GM19467 (cell line): ENCODE measurements at regions not wholly inside any gene's neighbourhood (a gene's known extent, or its start where the extent isn't known, plus 50 kb on each side); places are given as distances from the start of the nearest gene placed in this dataset.

Source experiments
- ATAC-seq: cut with Tn5 transposase; IDR thresholded peaks from one replicate; pipeline ENCODE4 v1.9.1; 2021; ENCODE audit warnings: mild to moderate bottlenecking, moderate library complexity; ENCODE audit not compliant: unreplicated experiment

DNA sequence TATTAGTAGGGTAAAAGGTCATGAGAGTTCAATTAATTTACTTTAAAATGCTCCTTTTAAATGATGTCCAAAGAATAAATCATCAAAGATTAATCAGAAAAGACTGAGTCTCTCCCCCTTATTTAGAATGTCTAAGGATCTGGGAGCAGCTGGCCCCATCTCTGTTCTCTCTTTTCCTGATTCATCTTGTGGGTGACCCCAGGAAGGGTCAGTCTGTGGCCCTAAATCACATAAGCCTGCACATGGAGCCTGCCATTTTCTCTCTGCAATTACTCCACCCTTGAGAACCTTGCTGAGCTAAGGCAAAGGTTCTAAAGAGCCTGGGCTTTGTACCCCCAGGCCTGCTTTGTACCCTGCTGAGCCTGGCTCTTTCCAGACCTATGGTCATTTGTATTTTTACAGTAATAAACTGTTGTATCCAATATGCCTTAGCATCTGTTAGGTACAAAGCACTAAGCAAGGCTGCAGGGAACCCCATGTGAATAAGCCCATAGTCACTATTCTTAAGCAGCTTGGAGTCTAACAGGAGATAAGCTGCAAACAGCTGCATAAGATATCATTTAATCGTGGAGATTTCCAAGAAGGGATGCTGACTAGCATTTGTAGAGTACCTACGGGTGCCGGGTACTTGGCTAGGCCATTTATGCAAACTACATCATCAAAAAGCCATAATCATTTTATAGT is 431.0 kb upstream of the MARCKS start:
- no peak for ATAC-seq

GRCh38 chr6:113427617-113428016 is 429.5 kb upstream of the MARCKS start:
- ATAC-seq = no peak

GRCh38 chr6:113428702-113429101 is 428.4 kb upstream of the MARCKS start:
- no peak for ATAC-seq

GRCh38 chr6:113432521-113433334 is 424.4 kb upstream of the MARCKS start:
- ATAC-seq = no peak

GRCh38 chr6:113433335-113433991 is 423.7 kb upstream of the MARCKS start:
- no peak for ATAC-seq

DNA sequence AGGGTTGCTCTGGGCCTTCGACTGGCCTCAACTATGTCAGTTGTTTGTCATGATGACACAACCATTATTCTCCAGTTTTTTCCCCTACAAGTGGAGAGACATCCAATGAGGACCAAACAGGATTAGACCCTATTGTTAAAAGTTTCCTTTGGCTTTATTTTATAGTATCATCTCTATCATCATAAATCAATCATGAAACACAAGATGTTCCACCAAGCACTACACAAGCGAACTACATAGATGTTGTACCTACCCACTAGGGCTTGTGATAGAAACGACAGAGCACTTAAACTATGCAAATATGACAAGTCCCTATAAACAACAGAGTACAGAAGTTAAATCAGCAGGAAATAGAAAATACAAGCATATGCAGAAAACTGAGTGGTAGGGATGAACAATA is 422.5 kb upstream of the MARCKS start:
- no peak for ATAC-seq

DNA sequence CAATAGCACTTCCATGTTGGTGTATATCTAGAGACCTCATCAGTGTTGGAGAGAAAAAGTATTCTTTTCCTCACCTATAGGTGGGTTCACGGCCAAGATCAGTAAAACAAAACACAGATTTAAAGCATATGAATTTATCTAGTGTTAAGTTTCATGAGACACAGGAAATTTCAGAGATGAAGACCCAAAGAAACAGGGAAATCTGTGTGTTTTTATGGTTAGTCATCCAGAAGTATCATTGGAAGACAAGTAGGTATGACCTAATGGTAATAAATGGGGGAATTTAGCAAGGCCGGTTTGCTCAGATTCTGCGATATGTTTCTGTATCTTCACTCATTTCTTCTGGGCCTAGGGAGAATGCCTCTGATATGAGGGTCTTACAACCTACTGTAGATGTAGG is 419.6 kb upstream of the MARCKS start:
- ATAC-seq = no peak

DNA sequence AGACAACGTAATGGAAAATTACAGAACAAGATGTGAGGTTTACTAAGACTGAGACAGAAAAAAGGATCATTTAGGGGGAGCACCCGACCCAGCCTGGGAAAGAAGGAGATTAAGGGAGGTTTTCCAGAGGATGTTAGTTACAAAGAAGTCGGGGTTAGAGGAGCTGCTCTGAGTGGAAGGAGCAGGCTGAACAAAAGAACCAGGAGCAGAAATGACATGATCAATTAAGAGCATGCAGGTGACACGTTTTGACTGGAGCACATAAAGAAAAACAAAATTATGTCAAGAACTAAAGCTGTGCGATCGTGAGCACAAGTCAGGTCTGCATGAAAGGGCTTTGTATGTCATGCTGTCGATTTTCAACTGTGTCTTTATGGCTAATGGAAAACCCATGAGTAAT is 417.3 kb upstream of the MARCKS start:
- ATAC-seq = no peak

DNA sequence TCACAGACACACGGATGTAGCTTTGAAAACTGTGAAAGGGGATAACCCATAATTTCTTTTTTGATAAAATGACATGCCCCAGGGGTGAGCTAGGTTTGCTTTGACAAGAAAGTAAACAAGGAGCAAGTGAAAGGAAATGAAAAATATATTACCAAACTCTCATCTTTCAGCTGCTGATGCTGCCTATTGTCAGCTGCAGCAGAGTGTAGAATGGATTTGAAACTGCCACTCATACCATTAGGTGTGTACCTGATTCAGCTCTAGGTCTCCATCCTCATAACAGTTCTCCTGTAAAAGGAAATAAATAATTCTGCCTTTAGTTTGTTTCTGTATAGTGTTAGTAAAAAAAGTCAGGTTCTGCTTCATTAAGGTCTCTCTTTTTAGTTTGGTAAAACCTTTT is 415.1 kb upstream of the MARCKS start:
- no peak for ATAC-seq

GRCh38 chr6:113445201-113445600 is 411.9 kb upstream of the MARCKS start:
- ATAC-seq = no peak

DNA sequence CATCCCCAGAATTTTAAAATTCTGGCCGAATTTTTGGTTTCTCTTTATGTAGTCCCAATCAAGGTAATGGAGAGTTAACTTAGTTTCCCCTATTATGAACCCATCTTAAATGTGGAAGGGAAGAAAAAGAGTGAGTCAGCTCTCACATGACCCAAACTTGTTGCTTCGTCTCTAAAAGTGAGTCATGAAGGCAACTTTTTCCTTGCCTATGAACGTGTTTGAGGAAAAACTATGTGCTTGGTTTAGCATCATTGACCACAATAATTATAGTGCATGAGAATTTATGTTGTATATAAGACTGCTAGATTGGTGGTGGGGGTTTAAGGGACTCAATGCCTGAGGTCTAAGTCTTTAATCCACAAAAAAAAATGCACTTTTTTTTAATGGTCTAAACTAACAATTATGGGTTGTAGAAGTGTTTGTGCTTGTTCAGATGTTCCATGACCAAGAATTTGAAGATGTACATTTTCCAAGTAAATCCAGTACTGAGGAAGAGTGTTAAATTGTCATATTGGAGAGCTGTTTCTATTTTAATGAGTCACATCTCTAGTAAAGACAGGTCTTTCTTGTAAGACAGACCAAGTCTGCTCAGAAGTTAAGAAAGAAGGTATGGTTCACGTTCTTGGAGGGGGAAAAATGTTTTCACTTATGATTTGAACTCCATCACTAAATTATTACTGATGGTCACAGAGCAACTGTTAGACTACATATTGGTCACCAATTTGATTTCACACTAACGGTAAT is 409.9 kb upstream of the MARCKS start:
- no peak for ATAC-seq

- no peak for ATAC-seq
Measured at GRCh38 chr6:113449051-113449450, 408.1 kb upstream of the MARCKS start.

GRCh38 chr6:113450061-113450465 is 407.1 kb upstream of the MARCKS start:
- ATAC-seq = no peak

DNA sequence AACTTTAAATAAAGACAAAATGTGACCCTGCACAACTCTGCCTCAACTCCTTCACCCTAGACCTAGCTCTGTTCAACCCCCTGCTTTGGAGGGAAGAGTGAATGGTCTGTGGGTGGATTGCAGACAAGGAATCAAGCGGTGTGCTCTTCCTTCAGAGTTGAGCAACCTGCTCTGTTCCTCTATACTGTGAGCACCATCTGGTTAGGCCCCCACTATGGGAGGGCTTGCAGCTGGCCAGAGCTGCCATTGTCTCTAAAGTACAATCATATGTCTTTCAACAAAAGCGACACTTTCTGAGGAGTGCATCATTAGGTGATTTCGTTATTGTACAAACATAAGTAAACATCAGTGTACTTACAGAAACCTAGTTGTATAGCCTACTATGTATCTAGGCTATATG is 406.1 kb upstream of the MARCKS start:
- no peak for ATAC-seq

DNA sequence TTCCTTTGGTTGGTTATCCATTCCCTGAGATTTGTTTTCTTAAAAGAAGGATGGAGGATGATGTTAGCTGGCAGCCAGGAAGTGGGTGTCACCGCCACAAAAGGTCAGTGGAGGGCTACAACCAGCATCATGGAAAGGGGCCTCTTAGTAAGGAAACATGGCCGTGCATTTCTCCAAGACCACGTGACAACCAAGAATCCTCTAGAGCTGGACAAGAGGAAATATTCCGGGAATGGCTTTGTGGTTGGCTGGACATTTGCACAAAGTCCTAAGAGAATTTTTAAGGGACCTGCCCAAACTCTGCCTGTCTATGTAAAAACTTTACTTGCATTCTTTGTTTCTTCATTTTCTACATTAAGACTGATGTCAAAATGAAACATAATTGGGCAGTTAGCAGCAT is 399.9 kb upstream of the MARCKS start:
- no peak for ATAC-seq

GRCh38 chr6:113457751-113458150 is 399.4 kb upstream of the MARCKS start:
- no peak for ATAC-seq

GRCh38 chr6:113458368-113459010 is 398.7 kb upstream of the MARCKS start:
- no peak for ATAC-seq

- ATAC-seq = no peak
Measured at GRCh38 chr6:113461153-113461932, 395.8 kb upstream of the MARCKS start.

GRCh38 chr6:113464536-113464935 is 392.6 kb upstream of the MARCKS start:
- ATAC-seq = no peak

DNA sequence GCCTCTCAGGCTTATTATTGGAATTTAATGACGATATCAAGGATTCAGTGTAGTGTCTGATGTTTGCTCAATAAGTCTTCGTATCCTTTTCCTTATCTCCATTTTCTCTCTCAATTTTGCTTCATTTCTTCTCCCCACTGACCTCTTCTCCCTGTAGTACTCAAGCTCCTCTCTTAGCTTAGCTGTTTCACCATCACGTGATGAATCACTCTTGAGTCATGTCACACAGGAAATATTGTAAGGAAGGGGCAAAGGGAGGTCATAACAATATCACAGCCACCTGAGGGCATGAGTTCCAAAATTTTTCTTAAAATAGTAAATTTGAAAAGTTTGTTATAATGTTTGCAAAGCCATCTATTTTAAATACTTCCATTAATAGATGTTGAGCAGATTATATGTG is 392.2 kb upstream of the MARCKS start:
- ATAC-seq = no peak
